ENCODE measurements at regions not wholly inside any gene's neighbourhood (a gene's known extent, or its start where the extent isn't known, plus 50 kb on each side); places are given as distances from the start of the nearest gene placed in this dataset.

DNA sequence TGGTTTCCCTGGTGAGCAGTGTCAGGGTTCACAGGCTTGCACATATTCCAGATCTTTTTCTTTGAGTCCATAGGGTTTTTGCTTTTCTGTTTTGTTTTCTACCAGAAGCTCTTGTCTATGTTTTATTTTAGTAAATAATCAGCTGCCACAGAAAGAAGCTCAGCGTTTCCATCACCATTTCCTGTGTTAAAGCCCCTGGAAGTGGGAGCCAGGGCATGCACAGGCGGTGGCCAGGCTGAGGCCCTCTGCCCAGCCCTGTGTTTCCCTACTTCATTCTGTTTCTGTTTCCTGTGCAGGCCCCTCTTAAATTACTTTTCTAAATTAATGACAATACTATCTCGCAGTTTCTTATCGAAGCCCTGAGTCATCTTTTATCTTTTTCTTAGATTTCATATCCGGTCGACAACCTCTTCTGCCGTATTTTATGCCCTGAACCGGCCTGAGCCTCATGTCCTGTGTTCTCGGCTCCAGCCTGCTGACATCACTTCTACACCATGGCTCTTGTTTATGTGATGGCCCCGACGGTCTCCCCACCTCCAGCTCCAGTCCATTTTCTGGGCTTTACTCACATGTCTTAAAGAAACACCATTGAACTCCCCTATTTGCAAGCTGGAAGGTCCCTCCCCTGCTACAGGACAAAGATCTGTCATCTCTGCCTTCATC lies 442.2 kb downstream of the TCERG1L start:
- no peak for DNase-seq (ENCODE audit: low read depth in 2 of 2)

DNA sequence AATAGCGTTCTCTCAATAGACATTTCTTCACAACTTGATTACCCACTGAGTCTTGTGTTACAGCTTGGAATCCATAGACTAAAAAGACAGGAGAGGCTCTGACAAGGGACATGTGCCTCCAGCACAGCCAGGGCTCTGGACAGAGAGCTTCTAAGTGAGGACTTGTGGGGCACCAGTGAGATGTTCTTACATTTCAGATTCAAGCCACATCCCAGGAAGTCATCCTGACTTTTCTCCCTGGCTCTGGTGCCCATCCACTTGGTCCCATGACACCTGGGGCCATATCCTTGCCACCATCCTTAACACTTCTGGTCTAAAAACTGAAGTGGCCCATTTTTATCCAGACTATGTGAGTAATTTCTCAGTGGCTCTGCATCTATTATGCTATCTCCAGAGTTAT lies 440.1 kb downstream of the TCERG1L start:
- no peak for DNase-seq (ENCODE audit: low read depth in 2 of 2)

GRCh38 chr10:130873636-130874035 lies 437.9 kb downstream of the TCERG1L start:
- DNase-seq (ENCODE audit: low read depth in 2 of 2), result no peak

DNA sequence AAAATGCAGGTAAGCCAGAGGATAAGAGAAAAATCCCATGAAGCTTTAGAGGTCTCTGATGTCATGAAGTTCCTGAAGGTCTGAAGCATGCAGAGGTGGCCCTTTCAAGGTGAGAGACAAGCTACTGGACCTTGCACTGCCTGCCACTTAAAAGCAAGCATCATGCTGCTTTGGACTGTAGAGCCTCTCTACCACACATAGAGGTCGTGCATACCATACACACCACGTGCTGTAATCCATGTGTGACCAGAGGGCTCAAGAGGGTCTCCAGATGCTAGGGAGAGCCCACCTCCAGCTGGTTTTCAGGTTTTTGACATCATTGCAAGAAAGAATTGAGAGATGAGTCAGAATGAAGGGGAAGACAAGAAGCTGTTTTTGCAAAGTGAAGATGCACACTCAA lies 436.4 kb downstream of the TCERG1L start:
- DNase-seq (ENCODE audit: low read depth in 2 of 2), result no peak

DNA sequence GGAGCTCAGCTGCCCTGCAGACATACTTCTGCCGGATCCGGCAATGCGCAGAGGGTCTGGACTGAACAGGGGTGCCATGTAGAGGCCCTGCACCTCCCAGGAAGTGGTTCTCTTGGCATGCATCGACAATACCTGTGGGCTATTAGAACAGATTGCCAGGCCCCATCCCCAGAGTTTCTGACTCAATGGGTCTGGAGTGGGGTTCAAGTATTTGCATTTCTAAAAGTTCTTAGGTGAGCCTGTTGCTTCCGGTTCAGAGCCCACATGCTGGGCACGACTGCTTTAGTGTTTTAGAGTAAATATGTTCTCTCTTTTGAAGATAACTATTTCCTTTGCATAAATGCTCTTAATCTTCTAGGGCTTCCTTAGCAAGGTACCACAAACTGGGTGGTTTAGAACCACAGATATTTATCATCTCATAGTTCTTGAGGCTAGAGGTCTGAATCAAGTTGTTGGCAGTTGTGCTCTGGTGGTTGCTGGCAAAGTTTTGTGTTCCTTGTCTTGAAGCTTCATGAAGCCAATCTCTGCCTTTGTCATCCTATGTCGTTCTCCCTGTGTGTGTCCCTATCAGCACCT lies 435.5 kb downstream of the TCERG1L start:
- no peak for DNase-seq (ENCODE audit: low read depth in 2 of 2)

DNA sequence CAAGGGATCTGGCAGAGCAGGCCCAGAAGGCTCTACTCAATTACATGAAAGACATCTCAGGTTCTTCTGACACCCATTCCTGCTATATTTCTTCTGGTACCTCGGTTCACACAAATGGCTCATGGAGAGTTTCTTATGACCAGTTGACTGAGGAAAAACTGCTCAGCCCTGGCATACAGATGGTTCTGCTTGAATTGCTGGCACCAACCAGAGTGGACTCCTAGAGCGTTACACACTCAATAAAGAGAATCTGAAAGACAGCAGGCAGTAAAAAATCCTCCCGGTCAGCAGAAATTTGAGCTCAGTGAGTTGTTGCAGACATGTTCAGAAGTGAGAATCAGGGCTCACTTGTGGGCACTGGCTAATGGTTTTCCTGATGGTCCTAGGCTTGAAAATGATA lies 434.4 kb downstream of the TCERG1L start:
- no peak for DNase-seq (ENCODE audit: low read depth in 2 of 2)

DNA sequence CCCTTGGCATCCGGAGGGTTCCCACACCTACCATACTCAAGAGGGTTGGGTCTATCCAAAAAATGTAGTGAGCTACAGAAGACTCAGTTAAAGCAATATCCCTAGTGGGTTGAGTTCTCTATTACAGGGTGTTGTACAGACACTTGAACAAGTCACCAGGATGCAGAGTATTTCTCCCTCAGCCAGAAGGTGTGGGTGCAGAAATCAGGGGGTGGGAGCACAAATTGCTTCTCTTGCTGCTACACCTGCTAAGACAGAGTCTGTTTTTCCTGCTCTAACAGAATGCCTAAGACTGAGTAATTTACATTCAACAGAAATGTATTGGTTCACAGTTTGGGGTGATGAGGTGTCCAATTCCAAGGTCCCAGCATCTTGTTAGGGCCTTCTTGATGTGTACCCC lies 433.4 kb downstream of the TCERG1L start:
- DNase-seq (ENCODE audit: low read depth in 2 of 2), result no peak

DNA sequence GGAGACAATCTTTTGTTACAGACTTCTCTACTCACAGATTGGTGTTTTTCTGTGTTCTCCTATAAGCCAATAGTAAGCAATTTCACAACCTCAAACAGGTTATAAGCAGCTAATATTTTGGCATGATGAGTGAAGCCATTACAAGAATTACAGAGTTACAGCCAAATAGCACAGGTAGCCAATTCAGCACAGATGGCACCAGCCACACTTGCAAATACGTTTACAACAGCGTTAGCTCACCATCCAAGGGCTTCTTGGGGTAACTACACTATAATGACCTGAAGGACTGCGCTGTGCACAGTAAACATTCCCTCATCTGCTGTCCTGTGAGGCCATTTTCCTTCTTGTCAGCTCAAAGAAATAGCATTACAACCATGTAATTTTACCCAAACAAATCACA lies 428.6 kb downstream of the TCERG1L start:
- DNase-seq (ENCODE audit: low read depth in 2 of 2), result no peak

DNA sequence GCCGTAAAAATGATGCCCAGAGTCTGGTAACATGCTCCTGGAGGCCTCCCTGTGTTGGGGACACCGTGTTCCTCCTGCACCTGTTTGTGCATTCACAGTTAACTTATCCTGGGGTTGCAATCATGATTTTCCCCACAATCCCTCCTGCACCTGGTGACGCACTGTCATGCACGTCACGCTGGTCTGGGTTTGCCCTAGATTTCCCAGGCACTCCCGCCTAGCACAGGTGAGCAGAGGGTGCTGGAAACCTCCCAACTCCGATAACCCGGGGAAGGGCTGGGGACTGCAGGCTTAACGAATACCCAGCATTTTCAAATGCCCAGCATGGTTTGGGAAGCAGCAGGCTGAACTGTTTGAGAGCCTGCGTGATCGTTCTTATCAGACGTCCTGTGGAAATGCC lies 427.1 kb downstream of the TCERG1L start:
- no peak for DNase-seq (ENCODE audit: low read depth in 2 of 2)

- no peak for DNase-seq (ENCODE audit: low read depth in 2 of 2)
These were observed 426.4 kb downstream of the TCERG1L start for GRCh38 chr10:130885021-130885655.

- DNase-seq (ENCODE audit: low read depth in 2 of 2), result no peak
These were observed 424.4 kb downstream of the TCERG1L start for GRCh38 chr10:130887170-130887569.

DNA sequence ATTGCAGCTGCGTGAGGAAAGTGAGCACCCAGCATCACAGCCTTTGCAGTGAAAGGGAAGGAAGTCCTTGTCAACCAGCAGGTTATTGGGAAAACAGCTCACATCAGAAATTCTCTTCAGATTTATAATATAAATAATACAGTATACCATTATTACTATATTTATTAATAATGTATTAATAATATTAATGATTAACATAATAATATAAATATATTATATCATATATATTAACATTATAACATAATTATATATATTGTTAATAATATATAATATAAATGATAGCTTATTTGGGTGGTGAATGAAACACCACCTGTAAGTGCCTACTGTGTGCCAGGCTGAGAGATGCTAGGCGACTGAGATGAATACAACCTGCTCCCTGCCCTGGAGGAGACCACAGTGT lies 423.0 kb downstream of the TCERG1L start:
- DNase-seq (ENCODE audit: low read depth in 2 of 2), result no peak

GRCh38 chr10:130889240-130889639 lies 422.3 kb downstream of the TCERG1L start:
- DNase-seq (ENCODE audit: low read depth in 2 of 2), result no peak

DNA sequence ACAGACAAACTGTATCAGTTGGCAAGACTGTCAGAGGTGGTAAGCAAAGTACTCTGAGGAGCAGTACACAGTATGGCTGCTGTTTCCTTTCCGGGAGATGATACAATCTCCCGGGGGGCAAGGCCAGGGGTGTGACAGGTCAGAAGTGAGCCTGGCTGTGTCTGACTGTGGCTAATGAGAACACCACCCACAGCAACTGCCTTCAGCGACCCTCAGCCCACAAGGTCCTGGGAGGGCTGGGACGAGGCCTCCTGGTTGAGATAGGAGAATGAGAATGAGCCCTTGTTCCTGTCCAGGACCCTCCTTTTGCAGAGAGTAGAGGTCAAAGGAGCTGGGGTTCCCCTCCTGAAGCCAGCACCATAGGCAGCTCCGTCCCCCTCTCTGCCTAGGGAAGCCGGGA lies 421.7 kb downstream of the TCERG1L start:
- no peak for DNase-seq (ENCODE audit: low read depth in 2 of 2)

DNA sequence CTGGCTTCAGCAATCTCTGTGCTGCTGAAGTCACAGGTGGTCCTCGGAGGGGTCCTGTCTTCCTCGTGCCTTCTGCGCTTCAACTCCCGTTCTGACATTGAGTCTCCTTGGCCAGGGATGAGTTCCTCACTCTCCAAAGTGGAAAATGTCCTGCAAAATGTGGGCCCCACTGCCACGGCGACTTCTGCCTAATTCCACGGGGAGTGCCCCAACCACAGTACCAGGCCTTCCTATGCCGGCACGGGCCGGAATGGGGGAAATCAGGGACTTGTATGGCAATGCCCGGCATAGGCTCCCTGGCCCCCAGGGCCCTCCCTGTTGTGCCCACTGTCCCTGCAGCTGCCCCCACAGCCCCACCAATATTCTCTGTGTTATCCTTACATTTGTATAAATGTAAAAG lies 420.5 kb downstream of the TCERG1L start:
- no peak for DNase-seq (ENCODE audit: low read depth in 2 of 2)

- DNase-seq (ENCODE audit: low read depth in 2 of 2), result no peak
These were observed 417.1 kb downstream of the TCERG1L start for GRCh38 chr10:130894471-130894870.

DNA sequence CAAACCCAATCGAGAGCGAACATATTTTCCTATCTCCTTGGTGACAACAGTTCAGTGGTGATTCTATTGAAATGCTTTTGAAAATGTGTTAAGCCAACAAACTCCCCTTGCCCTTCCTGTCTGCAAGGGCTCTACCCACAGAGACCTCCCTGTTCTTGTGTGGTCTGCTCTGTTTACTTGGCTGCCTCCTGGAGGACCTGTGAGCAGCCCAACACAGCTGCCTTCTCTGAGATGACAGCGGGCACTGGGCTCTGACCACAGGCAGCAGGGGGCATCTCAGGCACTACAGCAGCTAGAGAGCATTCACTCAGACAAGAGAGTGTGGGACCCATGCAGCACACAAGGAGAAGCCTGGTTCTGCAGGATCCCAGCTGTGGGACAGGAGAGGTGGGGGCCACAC lies 416.4 kb downstream of the TCERG1L start:
- DNase-seq (ENCODE audit: low read depth in 2 of 2), result no peak

DNA sequence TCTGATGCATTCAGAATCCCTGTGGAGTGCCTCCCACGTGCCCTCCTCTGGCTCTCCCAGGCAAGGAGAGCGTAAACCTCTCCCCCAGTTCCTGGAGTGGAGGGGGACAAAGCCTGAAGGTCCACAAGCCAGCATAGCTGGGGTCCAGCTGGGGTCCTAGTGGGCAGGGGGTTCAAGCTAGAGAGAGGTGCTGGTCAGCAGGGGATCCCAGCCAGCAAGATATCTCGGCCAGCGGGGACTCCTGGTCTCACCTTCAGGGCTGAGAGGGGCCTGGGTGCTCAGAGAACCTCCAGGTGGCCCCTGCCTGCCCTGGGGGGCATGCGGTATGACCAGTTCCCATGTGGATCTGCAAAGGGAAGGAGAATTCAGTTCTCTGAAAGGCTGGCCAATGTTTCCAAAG lies 413.7 kb downstream of the TCERG1L start:
- no peak for DNase-seq (ENCODE audit: low read depth in 2 of 2)

- no peak for DNase-seq (ENCODE audit: low read depth in 2 of 2)
These were observed 413.1 kb downstream of the TCERG1L start for GRCh38 chr10:130898381-130898780.

GRCh38 chr10:130899856-130900255 lies 411.7 kb downstream of the TCERG1L start:
- no peak for DNase-seq (ENCODE audit: low read depth in 2 of 2)

DNA sequence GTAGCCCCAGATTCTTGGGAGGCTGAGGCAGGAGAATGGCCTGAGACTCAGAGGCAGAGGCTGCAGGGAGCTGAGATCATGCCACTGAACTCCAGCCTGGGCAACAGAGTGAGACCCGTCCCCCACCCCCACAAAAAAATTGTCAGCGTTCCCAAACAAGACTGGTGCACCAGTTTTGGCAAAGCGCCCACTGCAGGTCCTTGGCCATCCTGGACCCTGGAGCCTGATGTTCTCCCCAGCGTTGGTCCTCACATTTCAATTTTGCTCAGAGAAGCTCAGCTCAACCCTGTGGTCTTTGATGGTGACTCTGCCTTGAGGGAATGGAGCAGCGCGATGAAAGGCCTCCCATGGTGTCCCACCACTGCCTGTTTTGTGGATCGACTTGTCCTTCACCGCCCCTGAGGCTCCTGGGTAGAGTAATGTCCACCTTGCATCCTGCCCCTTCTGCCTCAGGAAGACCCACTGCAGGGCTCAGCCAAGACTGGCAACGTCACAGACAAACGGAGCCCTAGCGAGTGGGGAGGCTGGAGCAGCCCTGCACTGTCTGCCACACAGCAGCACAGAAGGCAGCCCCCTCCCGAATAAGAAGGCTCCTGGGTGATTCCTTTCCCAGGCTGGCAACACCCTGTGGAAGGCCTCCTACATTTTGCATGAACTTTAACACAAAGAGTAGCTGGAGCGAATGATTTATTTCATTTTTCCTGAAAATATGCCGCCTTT lies 410.9 kb downstream of the TCERG1L start:
- DNase-seq (ENCODE audit: low read depth in 2 of 2), result no peak

DNA sequence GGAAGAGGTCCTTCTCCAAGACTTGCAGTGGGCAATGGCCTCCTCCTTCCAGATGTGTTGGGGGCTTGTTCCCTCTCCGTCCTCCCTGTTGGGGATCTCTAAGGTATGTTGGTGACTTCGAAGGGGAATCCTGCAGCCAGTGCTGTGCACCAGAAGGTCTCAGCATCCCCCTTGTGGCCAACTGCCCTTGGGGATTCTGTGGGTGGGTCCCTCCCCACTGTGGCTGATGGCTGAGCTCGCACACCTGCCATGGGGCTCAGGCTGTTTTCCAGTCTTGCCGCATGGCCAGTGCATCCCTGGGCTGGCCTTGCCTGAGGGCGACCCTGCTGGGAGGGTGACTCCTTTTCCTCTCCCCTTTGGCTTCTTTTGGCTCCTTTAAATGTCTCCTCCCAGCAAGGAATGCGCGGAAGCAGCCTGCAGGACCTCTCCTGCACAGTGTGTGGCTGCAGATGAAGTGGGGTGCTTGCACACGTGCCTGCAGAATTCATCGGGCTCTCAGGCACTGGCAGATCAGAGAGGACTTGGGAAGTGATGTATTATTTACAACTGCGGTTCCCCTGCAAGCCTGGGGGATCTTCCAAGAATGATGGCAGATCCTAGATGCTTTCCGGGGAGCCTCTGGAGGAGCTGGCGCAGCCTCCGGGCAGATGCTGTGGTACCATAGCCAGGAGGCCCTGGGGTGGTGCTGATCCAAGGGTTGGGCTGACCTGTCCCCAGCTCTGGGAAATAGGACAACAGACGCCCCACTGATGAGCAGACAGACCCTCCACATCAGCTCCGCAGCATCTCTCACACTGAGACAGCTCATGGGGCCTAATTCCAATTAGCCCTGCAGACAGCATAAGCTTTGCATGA lies 410.0 kb downstream of the TCERG1L start:
- no peak for DNase-seq (ENCODE audit: low read depth in 2 of 2)

Measured in fibroblast of skin of left quadriceps (primary cell).